HL-60 (cell line): ENCODE measurements at regions not wholly inside any gene's neighbourhood (a gene's known extent, or its start where the extent isn't known, plus 50 kb on each side); places are given as distances from the start of the nearest gene placed in this dataset.

Experiments used
- DNase-seq, 2 experiments: peaks; one replicate each; pipeline ENCODE4 v3.0.0-alpha.2; 2010 to 2020; ENCODE audit warnings: low read depth in 1 of 2, low spot score in 1 of 2
- H3K27ac ChIP-seq: fragments of 250-450 bp; sonication (Bioruptor Pico); replicated peaks from 2 replicates; pipeline ENCODE4 v1.5.1; 2020; ENCODE audit warnings: mild to moderate bottlenecking, moderate library complexity
- H3K27me3 ChIP-seq: fragments of 250-450 bp; sonication (Bioruptor Pico); 2 replicates; pipeline ENCODE4 v1.5.1; 2021; ENCODE audit warnings: mild to moderate bottlenecking, moderate library complexity; ENCODE audit not compliant: insufficient read depth, poor library complexity, severe bottlenecking
- H3K4me3 ChIP-seq: replicated peaks from 2 replicates; pipeline ENCODE4 v1.5.1; 2011; ENCODE audit warnings: mild to moderate bottlenecking, control low read depth, low read length; ENCODE audit not compliant: insufficient read depth
- GABPA ChIP-seq: IDR thresholded peaks from 2 replicates; pipeline ENCODE4 v1.6.1; 2012; ENCODE audit warnings: low read depth
- POLR2AphosphoS5 ChIP-seq: IDR thresholded peaks from 2 replicates; pipeline ENCODE4 v1.6.1; 2012; ENCODE audit warnings: low read depth
- SPI1 ChIP-seq: IDR thresholded peaks from 2 replicates; pipeline ENCODE4 v1.6.1; 2012; ENCODE audit warnings: low read depth, mild to moderate bottlenecking, borderline replicate concordance
- TF ChIP-seq, protein P1 (sequence below): IDR thresholded peaks from 2 replicates; pipeline ENCODE4 v1.6.1; 2012; ENCODE audit warnings: low read depth; ENCODE audit not compliant: insufficient replicate concordance
- TF ChIP-seq, protein P2 (sequence below): IDR thresholded peaks from one replicate; pipeline ENCODE4 v1.5.1; 2011; ENCODE audit warnings: low read length, control low read depth, inconsistent platforms; ENCODE audit not compliant: insufficient read depth

DNA sequence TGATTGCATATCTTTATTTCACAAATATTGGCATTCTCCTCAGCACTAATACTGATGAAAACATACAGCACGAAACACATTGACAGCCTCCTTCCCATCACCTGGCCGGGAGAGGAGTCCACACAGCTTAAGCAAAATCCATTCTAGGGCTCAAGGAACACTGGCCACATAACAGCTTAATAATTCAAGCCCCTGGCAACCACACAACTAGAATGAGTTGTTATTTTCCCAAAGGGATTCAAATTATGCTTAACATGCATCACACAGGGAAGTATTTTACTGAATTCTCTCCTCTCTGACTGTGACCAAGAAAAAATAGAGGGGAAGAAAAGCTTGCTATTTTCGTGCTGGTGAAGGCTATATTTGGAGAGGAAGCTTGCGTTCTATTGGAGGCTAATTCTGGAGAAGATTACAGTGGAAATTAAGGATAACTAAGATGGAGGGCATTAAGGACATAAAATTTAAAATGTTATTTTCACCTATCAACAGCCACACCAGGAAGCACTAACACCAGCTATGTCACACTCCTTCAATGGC is 198.5 kb downstream of the ADGRG6 start:
- H3K27ac ChIP-seq, result no peak overlapping the region
- H3K27me3 ChIP-seq, result peaks cover 2% of the 10 kb centered on the region
- TF ChIP-seq GABPA (no peak), POLR2AphosphoS5 (no peak), SPI1 (no peak)
- TF ChIP-seq, protein P1, sequence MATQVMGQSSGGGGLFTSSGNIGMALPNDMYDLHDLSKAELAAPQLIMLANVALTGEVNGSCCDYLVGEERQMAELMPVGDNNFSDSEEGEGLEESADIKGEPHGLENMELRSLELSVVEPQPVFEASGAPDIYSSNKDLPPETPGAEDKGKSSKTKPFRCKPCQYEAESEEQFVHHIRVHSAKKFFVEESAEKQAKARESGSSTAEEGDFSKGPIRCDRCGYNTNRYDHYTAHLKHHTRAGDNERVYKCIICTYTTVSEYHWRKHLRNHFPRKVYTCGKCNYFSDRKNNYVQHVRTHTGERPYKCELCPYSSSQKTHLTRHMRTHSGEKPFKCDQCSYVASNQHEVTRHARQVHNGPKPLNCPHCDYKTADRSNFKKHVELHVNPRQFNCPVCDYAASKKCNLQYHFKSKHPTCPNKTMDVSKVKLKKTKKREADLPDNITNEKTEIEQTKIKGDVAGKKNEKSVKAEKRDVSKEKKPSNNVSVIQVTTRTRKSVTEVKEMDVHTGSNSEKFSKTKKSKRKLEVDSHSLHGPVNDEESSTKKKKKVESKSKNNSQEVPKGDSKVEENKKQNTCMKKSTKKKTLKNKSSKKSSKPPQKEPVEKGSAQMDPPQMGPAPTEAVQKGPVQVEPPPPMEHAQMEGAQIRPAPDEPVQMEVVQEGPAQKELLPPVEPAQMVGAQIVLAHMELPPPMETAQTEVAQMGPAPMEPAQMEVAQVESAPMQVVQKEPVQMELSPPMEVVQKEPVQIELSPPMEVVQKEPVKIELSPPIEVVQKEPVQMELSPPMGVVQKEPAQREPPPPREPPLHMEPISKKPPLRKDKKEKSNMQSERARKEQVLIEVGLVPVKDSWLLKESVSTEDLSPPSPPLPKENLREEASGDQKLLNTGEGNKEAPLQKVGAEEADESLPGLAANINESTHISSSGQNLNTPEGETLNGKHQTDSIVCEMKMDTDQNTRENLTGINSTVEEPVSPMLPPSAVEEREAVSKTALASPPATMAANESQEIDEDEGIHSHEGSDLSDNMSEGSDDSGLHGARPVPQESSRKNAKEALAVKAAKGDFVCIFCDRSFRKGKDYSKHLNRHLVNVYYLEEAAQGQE, result no peak
- TF ChIP-seq, protein P2, sequence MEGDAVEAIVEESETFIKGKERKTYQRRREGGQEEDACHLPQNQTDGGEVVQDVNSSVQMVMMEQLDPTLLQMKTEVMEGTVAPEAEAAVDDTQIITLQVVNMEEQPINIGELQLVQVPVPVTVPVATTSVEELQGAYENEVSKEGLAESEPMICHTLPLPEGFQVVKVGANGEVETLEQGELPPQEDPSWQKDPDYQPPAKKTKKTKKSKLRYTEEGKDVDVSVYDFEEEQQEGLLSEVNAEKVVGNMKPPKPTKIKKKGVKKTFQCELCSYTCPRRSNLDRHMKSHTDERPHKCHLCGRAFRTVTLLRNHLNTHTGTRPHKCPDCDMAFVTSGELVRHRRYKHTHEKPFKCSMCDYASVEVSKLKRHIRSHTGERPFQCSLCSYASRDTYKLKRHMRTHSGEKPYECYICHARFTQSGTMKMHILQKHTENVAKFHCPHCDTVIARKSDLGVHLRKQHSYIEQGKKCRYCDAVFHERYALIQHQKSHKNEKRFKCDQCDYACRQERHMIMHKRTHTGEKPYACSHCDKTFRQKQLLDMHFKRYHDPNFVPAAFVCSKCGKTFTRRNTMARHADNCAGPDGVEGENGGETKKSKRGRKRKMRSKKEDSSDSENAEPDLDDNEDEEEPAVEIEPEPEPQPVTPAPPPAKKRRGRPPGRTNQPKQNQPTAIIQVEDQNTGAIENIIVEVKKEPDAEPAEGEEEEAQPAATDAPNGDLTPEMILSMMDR, result no peak
- DNase-seq, result no peak
- H3K4me3 ChIP-seq, result no peak overlapping the region

DNA sequence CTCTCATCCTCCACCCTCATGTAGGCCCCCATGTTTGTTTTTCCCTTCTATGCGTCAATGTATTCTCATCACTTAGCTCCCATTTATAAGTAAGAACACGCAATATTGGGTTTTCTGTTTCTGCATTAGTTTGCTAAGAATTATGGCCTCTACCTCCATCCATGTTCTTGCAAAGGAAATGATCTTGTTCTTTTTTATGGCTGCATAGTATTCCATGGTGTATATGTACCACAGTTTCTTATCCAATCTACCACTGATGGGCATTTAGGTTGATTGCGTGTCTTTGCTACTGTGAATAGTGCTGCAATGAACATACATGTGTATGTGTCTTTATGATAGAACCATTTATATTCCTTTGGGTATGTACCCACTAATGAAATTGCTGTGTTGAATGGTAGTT is 200.0 kb downstream of the ADGRG6 start:
- H3K27ac ChIP-seq, result no peak overlapping the region
- H3K4me3 ChIP-seq, result no peak overlapping the region
- H3K27me3 ChIP-seq, result no peaks in the 10 kb centered on the region
- no peak for DNase-seq
- TF ChIP-seq, protein P1, result no peak
- TF ChIP-seq POLR2AphosphoS5 (no peak), SPI1 (no peak)
- TF ChIP-seq, protein P2, result no peak

DNA sequence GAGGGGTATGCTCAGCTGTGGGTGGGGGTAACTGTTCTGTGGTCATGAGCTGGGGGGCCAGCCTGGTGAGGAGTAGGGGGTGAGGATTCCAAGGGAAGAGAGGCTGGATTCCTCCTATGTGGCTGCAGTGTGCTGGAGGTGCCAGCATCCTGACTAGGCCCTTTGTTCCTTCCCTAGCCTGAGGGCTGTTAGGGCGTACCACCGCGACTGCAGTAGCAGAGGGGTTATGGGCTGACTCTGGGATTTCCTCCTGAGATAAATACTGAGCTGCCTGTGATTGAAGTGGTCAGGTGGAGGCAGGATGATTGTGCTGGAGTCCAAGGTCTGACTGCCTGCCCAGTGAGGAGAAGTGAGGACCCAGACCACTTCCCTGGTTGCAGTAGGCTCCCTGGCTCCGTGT is 205.3 kb downstream of the ADGRG6 start:
- H3K27me3 ChIP-seq, result no peaks in the 10 kb centered on the region
- no peak overlapping the region for H3K27ac ChIP-seq
- H3K4me3 ChIP-seq, result no peak overlapping the region
- no peak for DNase-seq
- TF ChIP-seq SPI1, result no peak
- TF ChIP-seq GABPA, result no peak
- TF ChIP-seq, protein P2, result no peak
- TF ChIP-seq, protein P1, result no peak
- no peak for TF ChIP-seq POLR2AphosphoS5
